Rectal smooth muscle tissue (tissue), 1 donor: ENCODE measurements at regions not wholly inside any gene's neighbourhood (a gene's known extent, or its start where the extent isn't known, plus 50 kb on each side); places are given as distances from the start of the nearest gene placed in this dataset.

Experiments used
- H3K27ac ChIP-seq: one replicate; pipeline ENCODE4 v1.7.0; 2013; ENCODE audit warnings: low read depth, low read length, inconsistent platforms
- H3K27me3 ChIP-seq: one replicate; pipeline ENCODE4 v1.7.0; 2013; ENCODE audit warnings: low read length; ENCODE audit not compliant: control insufficient read depth, insufficient read depth
- H3K36me3 ChIP-seq: one replicate; pipeline ENCODE4 v1.7.0; 2013; ENCODE audit warnings: low read length; ENCODE audit not compliant: control insufficient read depth, insufficient read depth
- H3K4me1 ChIP-seq: one replicate; pipeline ENCODE4 v1.7.0; 2013; ENCODE audit warnings: low read length; ENCODE audit not compliant: control insufficient read depth, insufficient read depth
- H3K4me3 ChIP-seq: one replicate; pipeline ENCODE4 v1.7.0; 2013; ENCODE audit warnings: low read length
- H3K9ac ChIP-seq: one replicate; pipeline ENCODE4 v1.7.0; 2013; ENCODE audit warnings: low read length

GRCh38 chr16:14369734-14370598, 260.1 kb downstream of the PARN start:
- no peaks in the 10 kb centered on the region for H3K4me1 ChIP-seq
- H3K4me3 ChIP-seq = no peak overlapping the region
- H3K36me3 ChIP-seq = no peaks in the 10 kb centered on the region
- no peak overlapping the region for H3K27ac ChIP-seq
- H3K9ac ChIP-seq = no peak overlapping the region
- H3K27me3 ChIP-seq = no peaks in the 10 kb centered on the region

GRCh38 chr16:14368399-14368798, 261.7 kb downstream of the PARN start:
- H3K4me3 ChIP-seq = no peak overlapping the region
- no peak overlapping the region for H3K9ac ChIP-seq
- H3K4me1 ChIP-seq = no peaks in the 10 kb centered on the region
- H3K27ac ChIP-seq = no peak overlapping the region
- no peaks in the 10 kb centered on the region for H3K27me3 ChIP-seq
- no peaks in the 10 kb centered on the region for H3K36me3 ChIP-seq

GRCh38 chr16:14366974-14367707, 262.9 kb downstream of the PARN start:
- Histone ChIP-seq H3K27ac (no peak overlapping the region), H3K4me1 (no peaks in the 10 kb centered on the region), H3K27me3 (no peaks in the 10 kb centered on the region), H3K4me3 (no peak overlapping the region), H3K9ac (no peak overlapping the region), H3K36me3 (no peaks in the 10 kb centered on the region)

DNA sequence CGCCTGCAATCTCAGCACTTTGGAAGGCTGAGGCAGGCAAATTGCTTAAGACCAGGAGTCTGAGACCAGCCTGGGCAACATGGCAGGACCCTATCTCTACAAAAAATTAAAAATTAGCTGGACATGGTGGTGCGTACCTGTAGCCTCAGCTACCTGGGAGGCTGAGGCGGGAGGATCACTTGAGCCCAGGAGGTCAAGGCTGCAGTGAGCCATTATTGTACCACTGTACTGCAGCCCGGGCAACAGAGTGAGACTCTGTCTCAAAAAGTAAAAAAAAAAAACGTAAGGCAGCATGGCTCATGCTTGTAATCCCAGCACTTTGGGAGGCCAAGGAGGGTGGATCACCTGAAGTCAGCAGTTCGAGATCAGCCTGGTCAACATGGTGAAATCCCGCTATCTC, 263.6 kb downstream of the PARN start:
- Histone ChIP-seq H3K36me3 (no peaks in the 10 kb centered on the region), H3K27ac (no peak overlapping the region), H3K4me1 (no peaks in the 10 kb centered on the region), H3K9ac (no peak overlapping the region), H3K4me3 (no peak overlapping the region), H3K27me3 (no peaks in the 10 kb centered on the region)

GRCh38 chr16:14365200-14365851, 264.7 kb downstream of the PARN start:
- no peak overlapping the region for H3K9ac ChIP-seq
- H3K27me3 ChIP-seq = no peaks in the 10 kb centered on the region
- H3K36me3 ChIP-seq = no peaks in the 10 kb centered on the region
- no peaks in the 10 kb centered on the region for H3K4me1 ChIP-seq
- H3K27ac ChIP-seq = no peak overlapping the region
- H3K4me3 ChIP-seq = no peak overlapping the region

GRCh38 chr16:14364386-14365199, 265.5 kb downstream of the PARN start:
- Histone ChIP-seq H3K27me3 (no peaks in the 10 kb centered on the region), H3K4me1 (no peaks in the 10 kb centered on the region), H3K4me3 (no peak overlapping the region), H3K27ac (no peak overlapping the region), H3K9ac (no peak overlapping the region), H3K36me3 (no peaks in the 10 kb centered on the region)

DNA sequence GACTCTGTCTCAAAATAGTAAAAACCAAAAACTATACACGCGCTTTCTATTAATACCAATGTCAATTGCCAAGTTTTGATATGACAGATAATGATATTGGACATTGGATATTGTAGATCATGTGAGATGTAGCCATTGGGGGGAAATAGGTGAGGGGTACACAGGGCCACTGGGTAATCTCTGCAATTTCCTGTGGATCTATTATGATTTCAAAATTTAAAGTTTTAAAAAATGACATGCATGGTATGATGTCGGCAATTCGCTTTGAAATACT, 266.0 kb downstream of the PARN start:
- Histone ChIP-seq H3K4me3 (no peak overlapping the region), H3K36me3 (no peaks in the 10 kb centered on the region), H3K27ac (no peak overlapping the region), H3K9ac (no peak overlapping the region), H3K27me3 (no peaks in the 10 kb centered on the region), H3K4me1 (no peaks in the 10 kb centered on the region)

DNA sequence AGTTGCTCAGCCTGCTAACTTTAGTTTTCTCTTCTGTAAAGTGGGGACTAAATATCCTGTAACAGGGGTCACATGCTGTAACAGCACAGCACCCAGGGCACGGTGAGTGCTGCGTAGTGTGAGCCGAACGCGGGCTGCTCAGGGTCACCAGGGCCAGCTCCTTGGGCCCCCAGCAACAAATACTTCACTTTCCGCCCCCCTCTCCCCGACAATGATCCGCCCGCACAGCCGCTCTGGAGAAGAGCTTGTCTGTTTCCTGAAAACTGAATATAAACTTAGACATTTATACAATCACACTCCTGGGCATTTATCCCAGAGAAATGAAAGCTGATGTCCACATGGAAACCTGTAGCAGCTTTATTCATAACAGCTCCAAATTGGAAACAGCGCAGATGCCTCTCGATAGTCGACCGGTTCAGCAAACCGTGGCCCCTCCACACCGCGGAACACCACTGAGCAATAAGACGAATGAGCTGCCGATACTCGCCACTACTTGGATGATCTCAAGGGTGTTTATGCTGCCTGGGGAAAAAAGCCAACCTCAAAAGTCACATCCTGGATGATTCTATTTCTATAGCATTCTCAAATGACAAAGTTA, 267.2 kb downstream of the PARN start:
- Histone ChIP-seq H3K27me3 (no peaks in the 10 kb centered on the region), H3K9ac (no peak overlapping the region), H3K36me3 (no peaks in the 10 kb centered on the region), H3K4me1 (no peaks in the 10 kb centered on the region), H3K27ac (peak overlapping the region; percentile 59), H3K4me3 (peak overlapping the region; percentile 44)

DNA sequence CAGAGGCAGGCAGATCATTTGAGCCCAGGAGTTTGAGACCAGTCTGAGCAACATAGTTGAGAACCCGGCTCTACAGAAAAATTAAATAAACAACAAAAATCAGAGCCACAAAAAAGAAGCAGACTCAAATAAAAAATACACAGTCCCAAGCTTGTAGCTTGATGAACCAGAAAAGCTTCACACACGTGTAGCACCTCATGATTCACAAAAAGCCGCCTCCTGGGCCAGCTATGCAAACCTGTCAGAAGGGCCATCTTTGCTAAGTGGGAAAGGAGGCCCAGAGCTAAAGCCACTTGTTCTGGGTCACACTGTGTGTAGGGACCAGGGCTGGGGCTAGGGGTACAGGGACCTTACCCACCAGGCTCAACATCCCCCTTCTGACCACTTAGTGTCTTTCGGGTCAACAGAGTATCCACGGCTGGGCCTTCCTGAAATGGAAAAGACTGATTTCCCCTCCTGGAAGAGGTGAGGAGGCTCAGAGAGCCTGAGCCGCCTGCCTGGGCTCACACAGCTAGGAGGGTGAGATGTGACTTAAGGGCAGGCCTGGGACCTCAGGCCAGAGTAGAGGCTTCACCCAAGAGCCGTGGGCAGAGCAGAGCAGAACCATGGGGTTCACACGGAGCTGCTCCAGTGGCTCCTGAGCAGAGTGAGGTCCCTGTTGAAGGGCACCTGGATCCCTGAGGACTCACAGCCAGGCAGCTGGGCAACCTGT, 269.6 kb downstream of the PARN start:
- H3K4me3 ChIP-seq = no peak overlapping the region
- no peak overlapping the region for H3K27ac ChIP-seq
- no peaks in the 10 kb centered on the region for H3K4me1 ChIP-seq
- H3K27me3 ChIP-seq = no peaks in the 10 kb centered on the region
- H3K36me3 ChIP-seq = no peaks in the 10 kb centered on the region
- no peak overlapping the region for H3K9ac ChIP-seq

- no peak overlapping the region for H3K9ac ChIP-seq
- H3K27ac ChIP-seq = no peak overlapping the region
- H3K27me3 ChIP-seq = no peaks in the 10 kb centered on the region
- no peaks in the 10 kb centered on the region for H3K36me3 ChIP-seq
- no peak overlapping the region for H3K4me3 ChIP-seq
- no peaks in the 10 kb centered on the region for H3K4me1 ChIP-seq
These were observed 271.3 kb downstream of the PARN start for GRCh38 chr16:14358697-14359305.

- H3K4me1 ChIP-seq = no peaks in the 10 kb centered on the region
- H3K27ac ChIP-seq = no peak overlapping the region
- no peaks in the 10 kb centered on the region for H3K27me3 ChIP-seq
- H3K36me3 ChIP-seq = no peaks in the 10 kb centered on the region
- no peak overlapping the region for H3K4me3 ChIP-seq
- H3K9ac ChIP-seq = no peak overlapping the region
These were observed 272.7 kb downstream of the PARN start for GRCh38 chr16:14357328-14357727.
